UCSD-AML1 (cell line): ENCODE measurements at regions not wholly inside any gene's neighbourhood (a gene's known extent, or its start where the extent isn't known, plus 50 kb on each side); places are given as distances from the start of the nearest gene placed in this dataset.

ENCODE experiments used
- DNase-seq: peaks from one replicate; lab custom pipeline; 2025; ENCODE audit not compliant: unreplicated experiment; lab: John Stamatoyannopoulos, UW

- DNase-seq = no peak
Measured at GRCh38 chr18:67241299-67241698, 275.2 kb downstream of the DSEL start.

- no peak for DNase-seq
Measured at GRCh38 chr18:67239826-67240225, 276.7 kb downstream of the DSEL start.

- no peak for DNase-seq
Measured at GRCh38 chr18:67232991-67233390, 283.5 kb downstream of the DSEL start.

- no peak for DNase-seq
Measured at GRCh38 chr18:67232406-67232805, 284.1 kb downstream of the DSEL start.

- DNase-seq = no peak
Measured at GRCh38 chr18:67222887-67223286, 293.6 kb downstream of the DSEL start.

- DNase-seq = no peak
Measured at GRCh38 chr18:67219821-67220220, 296.7 kb downstream of the DSEL start.

GRCh38 chr18:67218556-67218955 lies 298.0 kb downstream of the DSEL start:
- no peak for DNase-seq

- peak; percentile 8 for DNase-seq
Measured at GRCh38 chr18:67217551-67218166, 298.9 kb downstream of the DSEL start.

GRCh38 chr18:67216846-67217245 lies 299.7 kb downstream of the DSEL start:
- DNase-seq = no peak

GRCh38 chr18:67215686-67216085 lies 300.8 kb downstream of the DSEL start:
- no peak for DNase-seq

GRCh38 chr18:67211646-67212045 lies 304.9 kb downstream of the DSEL start:
- DNase-seq = no peak

- no peak for DNase-seq
Measured at GRCh38 chr18:67200665-67201064, 315.9 kb downstream of the DSEL start.

GRCh38 chr18:67199993-67200617 lies 316.4 kb downstream of the DSEL start:
- DNase-seq = no peak

- DNase-seq = peak; percentile 8
Measured at GRCh38 chr18:67194886-67195285, 321.6 kb downstream of the DSEL start.

- no peak for DNase-seq
Measured at GRCh38 chr18:67192535-67192934, 324.0 kb downstream of the DSEL start.

- no peak for DNase-seq
Measured at GRCh38 chr18:67183398-67183797, 333.1 kb downstream of the DSEL start.

- DNase-seq = no peak
Measured at GRCh38 chr18:67179726-67180125, 336.8 kb downstream of the DSEL start.

GRCh38 chr18:67159662-67160061 lies 356.9 kb downstream of the DSEL start:
- no peak for DNase-seq

- no peak for DNase-seq
Measured at GRCh38 chr18:67154979-67155378, 361.5 kb downstream of the DSEL start.

- DNase-seq = peak; percentile 3
Measured at GRCh38 chr18:67151366-67151765, 365.2 kb downstream of the DSEL start.

GRCh38 chr18:67145586-67146292 lies 370.8 kb downstream of the DSEL start:
- no peak for DNase-seq

GRCh38 chr18:67144329-67144728 lies 372.2 kb downstream of the DSEL start:
- no peak for DNase-seq
